K562 (cell line): ENCODE measurements at regions not wholly inside any gene's neighbourhood (a gene's known extent, or its start where the extent isn't known, plus 50 kb on each side); places are given as distances from the start of the nearest gene placed in this dataset.

Source experiments
- ARNT ChIP-seq, 2 experiments: fragments of 450-650 bp; IDR thresholded peaks; 2 replicates each; pipeline ENCODE4 v1.6.1; 2016; ENCODE audit warnings: mild to moderate bottlenecking in 1 of 2
- CREB3L1 ChIP-seq: fragments of 450-650 bp; IDR thresholded peaks from 2 replicates; pipeline ENCODE4 v1.6.1; 2014; ENCODE audit warnings: low read depth, mild to moderate bottlenecking, moderate library complexity, borderline replicate concordance
- CTCF ChIP-seq, 3 experiments: IDR thresholded peaks in 2 of 3; conservative IDR thresholded peaks in 1 of 3; 2 replicates each; pipeline ENCODE4 v1.5.1; 2011 to 2012; ENCODE audit warnings: low read length in 3 of 3, mild to moderate bottlenecking in 3 of 3, control low read depth in 2 of 3, improper control_type of control experiment in 1 of 3, inconsistent platforms in 1 of 3, low read depth in 1 of 3, mixed read lengths in 1 of 3, moderate library complexity in 1 of 3; ENCODE audit not compliant: insufficient read depth in 2 of 3
- EP300 ChIP-seq: IDR thresholded peaks from 2 replicates; pipeline ENCODE4 v1.6.1; 2012; ENCODE audit warnings: low read length, improper control_type of control experiment
- EZH2 ChIP-seq: IDR thresholded peaks from 2 replicates; pipeline ENCODE4 v1.6.1; 2012; ENCODE audit warnings: low read depth, mild to moderate bottlenecking, inconsistent platforms, low read length, borderline replicate concordance
- GATAD2B ChIP-seq: fragments of 450-650 bp; IDR thresholded peaks from 2 replicates; pipeline ENCODE4 v1.6.1; 2017; ENCODE audit warnings: mild to moderate bottlenecking, borderline replicate concordance
- HDAC3 ChIP-seq: fragments of 450-650 bp; IDR thresholded peaks from 2 replicates; pipeline ENCODE4 v1.6.1; 2018; ENCODE audit warnings: borderline replicate concordance, mild to moderate bottlenecking, moderate library complexity; ENCODE audit not compliant: partially characterized antibody
- JUNB ChIP-seq: fragments of 450-650 bp; formaldehyde crosslinking; conservative IDR thresholded peaks from 2 replicates; pipeline ENCODE4 v1.4.0; 2020; ENCODE audit warnings: mild to moderate bottlenecking
- MAZ ChIP-seq, 2 experiments: fragments of 450-650 bp in 1 of 2; sonication (generic) in 1 of 2; formaldehyde crosslinking; IDR thresholded peaks in 1 of 2; conservative IDR thresholded peaks in 1 of 2; 2 replicates each; pipeline versions ENCODE4 v1.4.0 to v1.5.0; 2020; ENCODE audit warnings: mild to moderate bottlenecking in 1 of 2, missing genetic modification reagents in 1 of 2
- MED1 ChIP-seq: sonication (generic); formaldehyde crosslinking; IDR thresholded peaks from 2 replicates; pipeline ENCODE4 v1.8.1; 2023; ENCODE audit warnings: missing genetic modification reagents, borderline replicate concordance
- NR2C2 ChIP-seq, 2 experiments: fragments of 200-800 bp in 1 of 2; sonication (Bioruptor generic) in 1 of 2; sonication (generic) in 1 of 2; formaldehyde crosslinking in 1 of 2; IDR thresholded peaks; 2 replicates each; pipeline versions ENCODE4 v1.6.1 to v1.8.0; 2016 to 2022; ENCODE audit warnings: mild to moderate bottlenecking in 1 of 2, missing compliant biosample characterization in 1 of 2, missing genetic modification characterization in 1 of 2, missing genetic modification reagents in 1 of 2
- POLR2A ChIP-seq: fragments of 450-650 bp; conservative IDR thresholded peaks from 2 replicates; pipeline ENCODE4 v1.6.1; 2016
- SREBF2 ChIP-seq: sonication (generic); formaldehyde crosslinking; IDR thresholded peaks from 2 replicates; pipeline ENCODE4 v1.4.0; 2020; ENCODE audit warnings: mild to moderate bottlenecking, missing genetic modification reagents

- TF ChIP-seq MED1 (CRISPR knock-in tag) = no peak
- TF ChIP-seq EP300 = no peak
- no peak for TF ChIP-seq SREBF2 (CRISPR knock-in tag)
- TF ChIP-seq NR2C2 (CRISPR knock-in tag; IDR thresholded peaks at IDR 0.05) = no peak
- TF ChIP-seq NR2C2 (tag; IDR thresholded peaks at IDR 0.05) = no peak
- TF ChIP-seq CTCF (IDR thresholded peaks at IDR 0.05 in 2 of 3, conservative IDR thresholded peaks at IDR 0.05 in 1 of 3; ENCODE audit: insufficient read depth in 2 of 3, low read depth in 1 of 3, low read length in 3 of 3) = no peak
- no peak for TF ChIP-seq MAZ (CRISPR knock-in tag; conservative IDR thresholded peaks at IDR 0.05 in 1 of 2, IDR thresholded peaks at IDR 0.05 in 1 of 2)
- no peak for TF ChIP-seq HDAC3
- TF ChIP-seq GATAD2B = no peak
- no peak for TF ChIP-seq ARNT (IDR thresholded peaks at IDR 0.05)
- no peak for TF ChIP-seq JUNB (CRISPR knock-in tag)
- no peak for TF ChIP-seq CREB3L1
- TF ChIP-seq EZH2 = no peak
- no peak for TF ChIP-seq POLR2A
Observed at GRCh38 chr2:191626497-191627151, 51.3 kb upstream of the NABP1 start.
